Adrenal gland (tissue), 9 donors: ENCODE measurements at regions not wholly inside any gene's neighbourhood (a gene's known extent, or its start where the extent isn't known, plus 50 kb on each side); places are given as distances from the start of the nearest gene placed in this dataset.
A peak's percentile ranks its signal among the peaks of the same experiment; 100 is the strongest.

Experiments used
- DNase-seq, 7 donors: peaks; one replicate each; pipeline ENCODE4 v3.0.0-alpha.2; 2019 to 2020
- H3K27ac ChIP-seq, 5 donors: fragments of 200-600 bp; sonication (generic) in 4 of 5; 1 replicate in 3 of 5; 2 replicates in 2 of 5; pipeline versions ENCODE4 v1.5.1 to v1.8.0; 2016 to 2020; ENCODE audit warnings: mild to moderate bottlenecking in 1 of 5
- H3K27me3 ChIP-seq: fragments of 200-600 bp; 2 replicates; pipeline ENCODE4 v1.8.0; 2021
- H3K36me3 ChIP-seq, 2 donors: fragments of 200-600 bp; replicated peaks in 1 of 2; 1 replicate in 1 of 2; 2 replicates in 1 of 2; pipeline versions ENCODE4 v1.5.1 to v1.8.0; 2018 to 2022
- H3K4me1 ChIP-seq, 2 donors: fragments of 200-600 bp; replicated peaks in 1 of 2; 1 replicate in 1 of 2; 2 replicates in 1 of 2; pipeline versions ENCODE4 v1.5.1 to v1.8.0; 2018 to 2021
- H3K4me3 ChIP-seq, 4 donors: fragments of 200-600 bp; sonication (generic) in 3 of 4; one replicate each; pipeline ENCODE4 v1.5.1; 2016 to 2018
- H3K9me3 ChIP-seq, 3 donors: fragments of 200-600 bp; sonication (generic) in 1 of 3; replicated peaks in 1 of 3; 1 replicate in 2 of 3; 2 replicates in 1 of 3; pipeline versions ENCODE4 v1.5.1 to v1.8.0; 2016 to 2021
- CTCF ChIP-seq, 6 experiments: fragments of 450-650 bp in 4 of 6; fragments of 200-600 bp in 2 of 6; sonication (generic) in 1 of 6; IDR thresholded peaks; 1 replicate in 5 of 6; 2 replicates in 1 of 6; pipeline versions ENCODE4 v1.5.1 to v1.8.0; 2016 to 2021; ENCODE audit warnings: antibody characterized with exemption in 6 of 6, mild to moderate bottlenecking in 2 of 6, moderate library complexity in 1 of 6
- POLR2A ChIP-seq, 2 donors: fragments of 450-650 bp; IDR thresholded peaks; one replicate each; pipeline ENCODE4 v1.6.1; 2017; ENCODE audit warnings: antibody characterized with exemption in 2 of 2, mild to moderate bottlenecking in 2 of 2, moderate library complexity in 1 of 2
- WGBS, 4 donors: extraction: QIAGEN DNeasy Blood & Tissue Kit in 2 of 4; methylation state at CpG; one replicate each; pipeline versions ENCODE4 v1.1.5 to v1.1.7; 2013 to 2017; 5-methylcytosine and 5-hydroxymethylcytosine counted together
- intact Hi-C, 2 donors: fragments of 100-400 bp; cut with DNase I; formaldehyde crosslinking; loops; one replicate each; pipeline versions ENCODE4 v1.14.1 to v1.15.0; 2022 to 2023
- donor health status: healthy with polysubstance abuse.
- donor health status: Bipolar disorder and iron deficiency.
- donor health status: DM: yes; HTN: yes; CAD: no.
- donor health status: DM: no; HTN: no; CAD: no.
- donor health status: DM: no; HTN: no; CAD: no.

- DNase-seq: no peak
- Histone ChIP-seq H3K27ac (peak overlapping the region in 3 of 5 donors; percentile 44 to 47 (median 46)), H3K9me3 (no peaks in the 10 kb centered on the region), H3K4me1 (peaks cover 4 to 22% of the 10 kb centered on the region in 2 donors), H3K4me3 (no peak overlapping the region), H3K36me3 (no peaks in the 10 kb centered on the region), H3K27me3 (no peaks in the 10 kb centered on the region)
- intact Hi-C loops: no loop called here
- WGBS, 4 donors: 13 to 41% (median 29%) methylated on average over 1 of the region's 1 CpG
- no peak for TF ChIP-seq POLR2A (IDR thresholded peaks at IDR 0.05)
- TF ChIP-seq CTCF (IDR thresholded peaks at IDR 0.05): no peak
Observed at GRCh38 chr7:54878339-54878738, 119.3 kb upstream of the SEC61G start.

- no peak for TF ChIP-seq POLR2A (IDR thresholded peaks at IDR 0.05)
- no peak for TF ChIP-seq CTCF (IDR thresholded peaks at IDR 0.05)
- 85 to 93% (median 89%) methylated on average over 2 of the region's 2 CpGs for WGBS, 4 donors
- Histone ChIP-seq H3K27ac (peak overlapping the region in 1 of 5 donors; percentile 58), H3K9me3 (no peaks in the 10 kb centered on the region), H3K36me3 (no peaks in the 10 kb centered on the region), H3K4me1 (peaks cover 4 to 22% of the 10 kb centered on the region in 2 donors), H3K4me3 (no peak overlapping the region), H3K27me3 (no peaks in the 10 kb centered on the region)
- intact Hi-C loops: no loop called here
- no peak for DNase-seq
Observed at GRCh38 chr7:54879776-54880175, 120.8 kb upstream of the SEC61G start.

- peak in 1 of 7 donors; percentile 32 for DNase-seq
- no peaks in the 10 kb centered on the region for H3K9me3 ChIP-seq
- peak overlapping the region in 3 of 5 donors; percentile 25 to 40 (median 38) for H3K27ac ChIP-seq
- H3K27me3 ChIP-seq: no peaks in the 10 kb centered on the region
- H3K4me3 ChIP-seq: no peak overlapping the region
- intact Hi-C loops: no loop called here
- TF ChIP-seq POLR2A (IDR thresholded peaks at IDR 0.05): no peak
- TF ChIP-seq CTCF (IDR thresholded peaks at IDR 0.05): no peak
- 64 to 71% (median 68%) methylated on average over 9 to 11 of the region's 11 CpGs for WGBS, 4 donors
- no peaks in the 10 kb centered on the region for H3K36me3 ChIP-seq
- peaks cover 4 to 22% of the 10 kb centered on the region in 2 donors for H3K4me1 ChIP-seq
Observed at GRCh38 chr7:54880326-54880989, 121.4 kb upstream of the SEC61G start.

GRCh38 chr7:54881816-54882520 lies 123.0 kb upstream of the SEC61G start:
- TF ChIP-seq POLR2A (IDR thresholded peaks at IDR 0.05) (no peak), CTCF (IDR thresholded peaks at IDR 0.05) (no peak)
- no peaks in the 10 kb centered on the region for H3K27me3 ChIP-seq
- WGBS, 4 donors: 71 to 81% (median 74%) methylated on average over 3 of the region's 3 CpGs
- H3K4me3 ChIP-seq: no peak overlapping the region
- H3K9me3 ChIP-seq: no peaks in the 10 kb centered on the region
- no peaks in the 10 kb centered on the region for H3K36me3 ChIP-seq
- no peak for DNase-seq
- H3K27ac ChIP-seq: peak overlapping the region in 1 of 5 donors; percentile 22
- H3K4me1 ChIP-seq: peaks cover 4 to 22% of the 10 kb centered on the region in 2 donors
- intact Hi-C loops: no loop called here
